ENCODE measurements at regions not wholly inside any gene's neighbourhood (a gene's known extent, or its start where the extent isn't known, plus 50 kb on each side); places are given as distances from the start of the nearest gene placed in this dataset.
"Not testable (repeated sequence)": the region's sequence is repeated elsewhere in the genome, so short reads cannot be mapped to it uniquely, and the experiment has no call there.

DNA sequence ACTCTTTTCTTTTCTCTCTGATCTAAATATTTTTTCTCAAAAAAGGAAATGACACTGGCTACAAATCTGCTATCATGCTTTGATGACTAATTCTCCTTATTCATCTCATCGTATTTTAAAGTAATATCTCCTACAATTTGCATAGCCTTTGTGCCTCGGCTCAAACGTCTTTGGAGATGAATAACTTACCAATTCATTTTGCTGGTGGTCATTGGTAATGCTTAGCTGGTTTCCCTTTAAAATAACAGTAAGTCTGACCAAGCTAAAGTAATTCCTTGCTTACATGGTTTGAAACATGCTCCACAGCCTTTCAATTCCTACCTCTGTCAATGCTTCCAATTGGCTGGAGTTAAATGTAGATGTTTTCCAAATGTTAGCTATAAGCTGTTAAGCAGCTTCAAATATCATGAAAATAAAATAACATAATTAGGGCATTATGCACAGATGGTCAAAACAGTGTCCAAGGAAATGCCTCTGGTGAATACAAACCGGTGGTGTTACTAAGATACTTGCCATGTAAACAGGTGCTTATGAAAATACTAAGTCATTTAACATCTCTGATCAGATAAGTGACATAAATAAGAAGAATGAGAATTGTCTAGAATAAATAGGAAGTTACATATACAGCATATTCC is 435.0 kb downstream of the POM121L12 start:
- DNase-seq, result no peak
- Histone ChIP-seq H3K4me3 (ENCODE audit: insufficient read depth, low read depth, low read length) (no peak overlapping the region), H3K36me3 (replicated peaks; ENCODE audit: control insufficient read depth, insufficient read depth, low read length) (no peaks in the 10 kb centered on the region), H3K27me3 (ENCODE audit: control insufficient read depth, insufficient read depth, low read length) (no peaks in the 10 kb centered on the region)

GRCh38 chr7:53473371-53473770 is 437.9 kb downstream of the POM121L12 start:
- no peaks in the 10 kb centered on the region for H3K27me3 ChIP-seq (ENCODE audit: control insufficient read depth, insufficient read depth, low read length)
- no peak for DNase-seq
- no peak overlapping the region for H3K4me3 ChIP-seq (ENCODE audit: insufficient read depth, low read depth, low read length)
- H3K36me3 ChIP-seq (replicated peaks; ENCODE audit: control insufficient read depth, insufficient read depth, low read length), result no peaks in the 10 kb centered on the region

DNA sequence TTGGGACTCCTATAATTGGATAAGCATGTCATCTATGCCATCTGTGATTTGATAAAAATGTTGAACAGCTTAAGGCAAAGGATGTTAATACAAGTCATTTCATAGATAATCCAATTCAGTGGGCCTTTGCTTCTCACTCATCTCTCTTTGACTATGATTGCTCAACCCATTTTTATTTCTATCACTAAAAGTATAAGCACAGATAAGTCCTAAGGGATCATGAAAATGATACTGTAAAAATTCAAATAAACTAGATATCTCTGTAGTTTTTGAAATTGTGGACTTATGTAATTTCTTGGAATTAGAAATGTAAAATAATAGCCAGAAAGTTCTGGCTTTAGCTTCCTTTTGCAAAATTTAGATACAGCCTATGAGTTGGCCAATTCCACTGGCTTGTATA is 440.3 kb downstream of the POM121L12 start:
- Histone ChIP-seq H3K27me3 (ENCODE audit: control insufficient read depth, insufficient read depth, low read length) (no peaks in the 10 kb centered on the region), H3K36me3 (replicated peaks; ENCODE audit: control insufficient read depth, insufficient read depth, low read length) (no peaks in the 10 kb centered on the region), H3K4me3 (ENCODE audit: insufficient read depth, low read depth, low read length) (no peak overlapping the region)
- DNase-seq, result no peak

GRCh38 chr7:53476566-53476965 is 441.1 kb downstream of the POM121L12 start:
- H3K27me3 ChIP-seq (ENCODE audit: control insufficient read depth, insufficient read depth, low read length), result no peaks in the 10 kb centered on the region
- no peak overlapping the region for H3K4me3 ChIP-seq (ENCODE audit: insufficient read depth, low read depth, low read length)
- H3K36me3 ChIP-seq (replicated peaks; ENCODE audit: control insufficient read depth, insufficient read depth, low read length), result no peaks in the 10 kb centered on the region
- no peak for DNase-seq

DNA sequence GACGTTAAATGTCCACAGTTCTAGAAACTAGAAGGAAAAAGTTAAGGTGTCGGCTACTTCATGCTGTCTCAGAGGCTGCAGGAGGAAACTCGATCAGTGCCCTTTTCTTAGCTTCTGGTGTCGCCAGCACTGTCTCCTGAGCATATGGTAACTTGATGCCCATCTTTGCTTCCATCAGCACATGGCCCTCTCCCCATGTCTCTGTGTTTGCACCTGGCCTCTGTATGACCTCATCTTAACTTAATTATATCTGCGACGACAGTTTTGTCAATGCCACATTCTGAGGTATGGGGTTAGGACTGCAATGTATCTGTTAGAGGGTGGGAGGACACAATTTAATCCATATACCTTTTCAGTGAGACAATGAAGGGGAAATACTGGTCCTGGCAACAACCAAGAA is 449.9 kb downstream of the POM121L12 start:
- no peak for DNase-seq
- no peaks in the 10 kb centered on the region for H3K27me3 ChIP-seq (ENCODE audit: control insufficient read depth, insufficient read depth, low read length)
- H3K36me3 ChIP-seq (replicated peaks; ENCODE audit: control insufficient read depth, insufficient read depth, low read length), result no peaks in the 10 kb centered on the region
- no peak overlapping the region for H3K4me3 ChIP-seq (ENCODE audit: insufficient read depth, low read depth, low read length)

DNA sequence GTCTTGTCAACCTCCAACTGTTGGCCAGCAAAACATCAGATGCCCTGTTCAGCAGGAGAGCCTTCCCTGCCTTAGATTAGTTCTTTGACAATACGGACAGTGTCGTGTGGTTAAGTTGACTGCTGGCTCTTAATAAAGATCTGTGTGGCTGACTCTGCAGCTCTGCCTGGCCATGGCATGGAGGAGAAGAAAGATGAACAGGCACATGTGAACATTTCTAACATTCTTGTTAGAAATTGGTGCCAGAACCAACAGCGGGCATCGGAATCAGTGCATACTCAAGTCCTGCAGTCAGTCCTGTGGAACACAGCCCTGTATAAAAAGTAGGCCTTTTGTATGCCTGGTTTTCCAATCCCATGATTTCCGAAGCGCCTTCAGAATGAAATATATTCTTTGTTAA is 455.6 kb downstream of the POM121L12 start:
- H3K36me3 ChIP-seq (replicated peaks; ENCODE audit: control insufficient read depth, insufficient read depth, low read length), result no peaks in the 10 kb centered on the region
- no peaks in the 10 kb centered on the region for H3K27me3 ChIP-seq (ENCODE audit: control insufficient read depth, insufficient read depth, low read length)
- H3K4me3 ChIP-seq (ENCODE audit: insufficient read depth, low read depth, low read length), result no peak overlapping the region
- DNase-seq, result no peak

GRCh38 chr7:53495181-53495580 is 459.7 kb downstream of the POM121L12 start:
- not testable (repeated sequence) for H3K36me3 ChIP-seq (replicated peaks; ENCODE audit: control insufficient read depth, insufficient read depth, low read length); DNase-seq; H3K27me3 ChIP-seq (ENCODE audit: control insufficient read depth, insufficient read depth, low read length); H3K4me3 ChIP-seq (ENCODE audit: insufficient read depth, low read depth, low read length)

DNA sequence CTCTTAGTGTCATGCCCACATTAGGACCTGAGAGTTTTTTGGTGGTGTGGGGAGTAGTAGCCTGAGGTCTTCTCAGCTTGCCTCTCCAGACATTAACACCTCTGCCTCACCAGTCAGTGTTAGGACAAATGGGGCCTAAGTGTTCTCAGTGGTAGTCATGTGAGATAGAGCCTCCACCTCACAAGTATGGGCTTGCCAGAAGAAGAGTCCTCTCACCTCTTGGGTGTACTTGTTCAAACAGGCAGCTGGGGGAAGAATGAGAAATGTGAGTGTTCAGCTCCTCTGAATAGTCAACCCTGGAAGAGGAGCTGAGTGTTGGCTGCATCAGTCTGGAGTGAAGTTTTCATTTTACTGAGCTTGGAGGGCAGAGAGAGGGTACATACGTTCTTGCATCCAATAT is 464.6 kb downstream of the POM121L12 start:
- H3K4me3 ChIP-seq (ENCODE audit: insufficient read depth, low read depth, low read length), result no peak overlapping the region
- no peak for DNase-seq
- H3K36me3 ChIP-seq (replicated peaks; ENCODE audit: control insufficient read depth, insufficient read depth, low read length), result no peaks in the 10 kb centered on the region
- H3K27me3 ChIP-seq (ENCODE audit: control insufficient read depth, insufficient read depth, low read length), result no peaks in the 10 kb centered on the region

GRCh38 chr7:53504914-53505313 is 469.5 kb downstream of the POM121L12 start:
- Histone ChIP-seq H3K27me3 (ENCODE audit: control insufficient read depth, insufficient read depth, low read length) (no peaks in the 10 kb centered on the region), H3K4me3 (ENCODE audit: insufficient read depth, low read depth, low read length) (no peak overlapping the region), H3K36me3 (replicated peaks; ENCODE audit: control insufficient read depth, insufficient read depth, low read length) (no peaks in the 10 kb centered on the region)
- DNase-seq, result no peak

DNA sequence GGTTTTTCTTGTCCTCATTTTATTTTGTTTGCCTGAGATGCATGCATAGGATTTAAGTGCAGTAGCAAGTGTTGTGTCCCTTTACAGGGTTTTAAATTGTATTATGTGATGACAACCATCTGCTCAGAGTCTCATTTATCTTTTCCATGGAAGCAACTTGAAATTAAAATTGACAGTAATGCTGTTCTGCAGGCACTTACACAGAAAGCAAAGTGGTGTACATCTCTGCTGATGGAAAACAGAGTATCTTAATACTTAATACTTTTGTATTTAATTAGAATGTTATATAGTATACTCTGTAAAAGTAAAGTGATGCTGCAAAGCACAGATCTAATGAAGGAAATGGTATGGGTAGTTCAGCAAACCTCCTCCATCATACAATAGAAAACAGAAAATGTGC is 482.9 kb downstream of the POM121L12 start:
- Histone ChIP-seq H3K36me3 (replicated peaks; ENCODE audit: control insufficient read depth, insufficient read depth, low read length) (no peaks in the 10 kb centered on the region), H3K27me3 (ENCODE audit: control insufficient read depth, insufficient read depth, low read length) (no peaks in the 10 kb centered on the region), H3K4me3 (ENCODE audit: insufficient read depth, low read depth, low read length) (no peak overlapping the region)
- DNase-seq, result no peak

DNA sequence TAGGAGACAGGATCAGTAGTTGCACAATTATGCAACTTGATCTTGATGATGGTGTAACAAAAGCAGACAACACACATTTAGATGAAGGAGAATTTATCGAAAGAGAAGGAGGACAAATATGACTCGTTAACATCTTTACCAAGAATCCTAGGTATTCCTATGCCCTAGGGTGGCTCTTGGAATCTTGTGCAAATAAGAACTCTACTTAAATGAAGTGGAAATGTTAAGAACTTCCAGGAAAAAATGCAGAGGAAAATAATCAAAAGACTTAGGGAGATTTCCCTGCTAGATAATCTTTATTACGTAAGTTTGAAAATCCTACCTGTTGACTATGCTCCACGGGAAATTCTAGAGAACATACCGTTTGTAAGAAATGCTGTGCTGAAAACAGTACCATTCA is 485.4 kb downstream of the POM121L12 start:
- no peak overlapping the region for H3K4me3 ChIP-seq (ENCODE audit: insufficient read depth, low read depth, low read length)
- H3K27me3 ChIP-seq (ENCODE audit: control insufficient read depth, insufficient read depth, low read length), result no peaks in the 10 kb centered on the region
- DNase-seq, result no peak
- H3K36me3 ChIP-seq (replicated peaks; ENCODE audit: control insufficient read depth, insufficient read depth, low read length), result no peaks in the 10 kb centered on the region

DNA sequence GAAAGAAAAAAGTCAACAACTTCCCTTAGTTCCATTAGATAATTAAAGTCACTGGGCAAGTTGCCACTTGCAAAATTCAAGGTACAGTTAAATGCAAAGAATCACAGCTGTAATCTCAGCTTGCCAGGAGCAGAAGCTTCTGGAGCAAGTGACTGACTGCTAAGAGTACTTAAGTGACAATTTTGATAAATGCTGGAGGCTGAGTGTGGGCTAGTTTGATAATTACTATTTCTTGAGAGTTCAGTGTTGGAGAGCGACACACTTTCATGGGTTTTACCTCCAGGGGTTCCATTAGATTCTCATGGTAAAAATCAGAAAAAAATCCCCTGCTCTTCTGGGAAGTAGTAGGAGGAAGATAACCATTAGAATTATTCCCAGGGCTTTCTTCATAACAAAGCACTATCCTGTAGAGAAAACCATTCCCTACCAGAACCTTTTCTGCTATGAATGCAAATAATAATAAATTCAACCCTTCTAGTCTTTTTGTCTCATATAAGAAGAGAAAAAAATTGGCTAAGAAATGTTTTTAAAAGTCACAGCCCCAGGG is 486.3 kb downstream of the POM121L12 start:
- no peaks in the 10 kb centered on the region for H3K27me3 ChIP-seq (ENCODE audit: control insufficient read depth, insufficient read depth, low read length)
- H3K4me3 ChIP-seq (ENCODE audit: insufficient read depth, low read depth, low read length), result no peak overlapping the region
- H3K36me3 ChIP-seq (replicated peaks; ENCODE audit: control insufficient read depth, insufficient read depth, low read length), result no peaks in the 10 kb centered on the region
- no peak for DNase-seq

GRCh38 chr7:53539558-53539957 is 504.1 kb downstream of the POM121L12 start:
- Histone ChIP-seq H3K27me3 (ENCODE audit: control insufficient read depth, insufficient read depth, low read length) (no peaks in the 10 kb centered on the region), H3K36me3 (replicated peaks; ENCODE audit: control insufficient read depth, insufficient read depth, low read length) (no peaks in the 10 kb centered on the region), H3K4me3 (ENCODE audit: insufficient read depth, low read depth, low read length) (no peak overlapping the region)
- no peak for DNase-seq

GRCh38 chr7:53541475-53541874 is 506.0 kb downstream of the POM121L12 start:
- Histone ChIP-seq H3K27me3 (ENCODE audit: control insufficient read depth, insufficient read depth, low read length) (no peaks in the 10 kb centered on the region), H3K36me3 (replicated peaks; ENCODE audit: control insufficient read depth, insufficient read depth, low read length) (no peaks in the 10 kb centered on the region), H3K4me3 (ENCODE audit: insufficient read depth, low read depth, low read length) (no peak overlapping the region)
- DNase-seq, result no peak

GRCh38 chr7:53542157-53542556 is 506.7 kb downstream of the POM121L12 start:
- no peaks in the 10 kb centered on the region for H3K27me3 ChIP-seq (ENCODE audit: control insufficient read depth, insufficient read depth, low read length)
- no peak overlapping the region for H3K4me3 ChIP-seq (ENCODE audit: insufficient read depth, low read depth, low read length)
- H3K36me3 ChIP-seq (replicated peaks; ENCODE audit: control insufficient read depth, insufficient read depth, low read length), result no peaks in the 10 kb centered on the region
- no peak for DNase-seq
